Heart left ventricle (tissue), 16 donors: ENCODE measurements at regions not wholly inside any gene's neighbourhood (a gene's known extent, or its start where the extent isn't known, plus 50 kb on each side); places are given as distances from the start of the nearest gene placed in this dataset.

Experiments
- ATAC-seq, 4 donors: fragments of 200-7000 bp; cut with Tn5 transposase; one replicate each; pipeline ENCODE4 v1.9.1; 2020 to 2022; ENCODE audit warnings: moderate library complexity in 4 of 4, mild to moderate bottlenecking in 3 of 4, moderate number of reproducible peaks in 1 of 4
- DNase-seq, 5 donors: peaks; one replicate each; pipeline ENCODE4 v3.0.0-alpha.2; 2020
- H3K27ac ChIP-seq, 12 donors: fragments of 200-600 bp; sonication (generic) in 4 of 12; one replicate each; pipeline versions ENCODE4 v1.5.0 to v1.8.0; 2016 to 2022; ENCODE audit warnings: mild to moderate bottlenecking in 2 of 12
- H3K27me3 ChIP-seq, 9 donors: fragments of 200-600 bp; sonication (generic) in 2 of 9; one replicate each; pipeline versions ENCODE4 v1.5.1 to v1.8.0; 2016 to 2022; ENCODE audit warnings: mild to moderate bottlenecking in 3 of 9
- H3K36me3 ChIP-seq, 9 donors: fragments of 200-600 bp; sonication (generic) in 2 of 9; one replicate each; pipeline versions ENCODE4 v1.5.0 to v1.8.0; 2018 to 2022; ENCODE audit warnings: mild to moderate bottlenecking in 2 of 9
- H3K4me1 ChIP-seq, 12 donors: fragments of 200-600 bp; sonication (generic) in 4 of 12; one replicate each; pipeline versions ENCODE4 v1.5.0 to v1.8.0; 2016 to 2022; ENCODE audit warnings: mild to moderate bottlenecking in 3 of 12
- H3K4me3 ChIP-seq, 12 donors: fragments of 200-600 bp; sonication (generic) in 4 of 12; one replicate each; pipeline versions ENCODE4 v1.5.0 to v1.8.0; 2017 to 2022; ENCODE audit warnings: mild to moderate bottlenecking in 9 of 12, moderate library complexity in 4 of 12
- H3K9me3 ChIP-seq, 12 donors: fragments of 200-600 bp; sonication (generic) in 4 of 12; one replicate each; pipeline versions ENCODE4 v1.5.0 to v1.8.0; 2016 to 2022; ENCODE audit warnings: mild to moderate bottlenecking in 1 of 12
- POLR2A ChIP-seq, 2 donors: fragments of 450-650 bp; IDR thresholded peaks; one replicate each; pipeline ENCODE4 v1.6.1; 2017; ENCODE audit warnings: antibody characterized with exemption in 2 of 2, mild to moderate bottlenecking in 2 of 2, moderate library complexity in 2 of 2
- WGBS, 4 donors: extraction: QIAGEN DNeasy Blood & Tissue Kit in 2 of 4; methylation state at CpG; one replicate each; pipeline versions ENCODE4 v1.1.5 to v1.1.7; 2013 to 2018; 5-methylcytosine and 5-hydroxymethylcytosine counted together
- intact Hi-C, 10 donors: fragments of 100-400 bp; cut with DNase I; formaldehyde crosslinking; loops; one replicate each; pipeline versions ENCODE4 v1.11.1 to v1.14.2; 2022
- TF ChIP-seq, protein P1 (sequence below), 12 donors: fragments of 200-600 bp; sonication (generic) in 4 of 12; IDR thresholded peaks; one replicate each; pipeline versions ENCODE4 v1.5.0 to v1.8.0; 2018 to 2022; ENCODE audit warnings: antibody characterized with exemption in 12 of 12, mild to moderate bottlenecking in 5 of 12
- donor health status: ischemic (EF 13 %, LVEDD 7.1; RV severe dilation, severe dysfunction).
- donor health status: healthy with polysubstance abuse.
- donor health status: DM: no; HTN: yes; CAD: no.
- donor health status: DM: no; HTN: no; CAD: no.
- donor health status: ischemic (EF 25% LVEDD 6.9; RV normal size, moderate dysfunction).
- donor health status: ischemic (EF 25% LVEDD 5.7; RV mildly dilated, moderate dysfunction).
- donor health status: healthy.
- donor health status: DM: yes; HTN: yes; CAD: no.
- donor health status: ischemic (EF 35%, LVEDD 5.7; RV mildly dilated, moderate dysfunction).
- donor health status: nonischemic (EF 11% LVEDD 7.7; RV severe dilation, severe dysfunction).
- donor health status: DM: yes; HTN: yes; CAD: no.
- donor health status: PGD.
- donor health status: ischemic (EF 29% LVEDD 5.4; RV normal size, mild dysfunction).
- donor health status: nonischemic (EF 23%, LVEDD 6.1; RV moderate dilation, normal function).

DNA sequence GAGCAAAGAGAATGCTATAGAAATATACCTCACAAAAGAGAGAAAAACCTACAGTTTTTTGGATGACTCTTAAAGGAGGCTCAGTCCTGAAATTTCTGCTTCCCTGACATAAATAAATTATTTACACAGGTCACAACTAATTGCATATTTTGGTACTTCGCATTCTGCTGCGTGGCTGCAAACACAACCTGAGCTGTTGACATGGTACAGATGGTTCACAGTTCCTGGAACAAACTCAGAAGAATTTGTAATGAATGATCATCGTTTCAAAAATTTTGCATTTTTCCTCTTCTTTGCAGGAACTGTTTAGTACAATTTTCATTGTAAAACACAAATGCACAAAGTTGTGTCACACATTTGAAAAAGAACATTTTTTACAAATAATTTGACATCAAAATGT, 313.7 kb upstream of the SYT1 start:
- no peaks in the 10 kb centered on the region for H3K36me3 ChIP-seq
- ATAC-seq (no peak), DNase-seq (no peak)
- no peak for TF ChIP-seq POLR2A (IDR thresholded peaks at IDR 0.05)
- TF ChIP-seq, protein P1, sequence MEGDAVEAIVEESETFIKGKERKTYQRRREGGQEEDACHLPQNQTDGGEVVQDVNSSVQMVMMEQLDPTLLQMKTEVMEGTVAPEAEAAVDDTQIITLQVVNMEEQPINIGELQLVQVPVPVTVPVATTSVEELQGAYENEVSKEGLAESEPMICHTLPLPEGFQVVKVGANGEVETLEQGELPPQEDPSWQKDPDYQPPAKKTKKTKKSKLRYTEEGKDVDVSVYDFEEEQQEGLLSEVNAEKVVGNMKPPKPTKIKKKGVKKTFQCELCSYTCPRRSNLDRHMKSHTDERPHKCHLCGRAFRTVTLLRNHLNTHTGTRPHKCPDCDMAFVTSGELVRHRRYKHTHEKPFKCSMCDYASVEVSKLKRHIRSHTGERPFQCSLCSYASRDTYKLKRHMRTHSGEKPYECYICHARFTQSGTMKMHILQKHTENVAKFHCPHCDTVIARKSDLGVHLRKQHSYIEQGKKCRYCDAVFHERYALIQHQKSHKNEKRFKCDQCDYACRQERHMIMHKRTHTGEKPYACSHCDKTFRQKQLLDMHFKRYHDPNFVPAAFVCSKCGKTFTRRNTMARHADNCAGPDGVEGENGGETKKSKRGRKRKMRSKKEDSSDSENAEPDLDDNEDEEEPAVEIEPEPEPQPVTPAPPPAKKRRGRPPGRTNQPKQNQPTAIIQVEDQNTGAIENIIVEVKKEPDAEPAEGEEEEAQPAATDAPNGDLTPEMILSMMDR (IDR thresholded peaks at IDR 0.05), result no peak
- H3K4me3 ChIP-seq, result no peak overlapping the region
- H3K27ac ChIP-seq, result no peak overlapping the region
- H3K4me1 ChIP-seq, result no peaks in the 10 kb centered on the region
- H3K9me3 ChIP-seq, result no peaks in the 10 kb centered on the region
- H3K27me3 ChIP-seq, result no peaks in the 10 kb centered on the region
- intact Hi-C loops, result no loop called here
- 73 to 85% (median 78%) methylated on average over 3 of the region's 3 CpGs for WGBS, 4 donors

DNA sequence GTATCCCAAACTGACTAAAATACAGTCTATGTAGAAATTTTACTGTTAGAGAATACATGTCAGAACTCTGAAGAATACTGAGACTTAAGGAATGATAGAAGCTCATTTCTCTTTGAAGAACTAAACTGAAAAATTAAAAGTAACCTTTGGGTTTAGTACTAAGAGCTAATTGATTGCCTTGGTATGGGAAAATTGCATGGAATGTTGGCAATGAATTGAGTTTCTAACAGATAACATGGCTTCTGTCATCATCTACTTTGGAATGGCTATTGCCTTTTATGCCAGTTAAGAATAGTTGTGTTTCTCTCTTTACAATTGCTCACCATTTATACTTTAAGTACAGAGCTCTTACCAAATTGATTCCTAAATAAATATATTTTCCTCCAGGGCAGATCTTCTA, 308.8 kb upstream of the SYT1 start:
- intact Hi-C loops, result no loop called here
- Histone ChIP-seq H3K27ac (no peak overlapping the region), H3K4me3 (no peak overlapping the region), H3K27me3 (no peaks in the 10 kb centered on the region), H3K36me3 (no peaks in the 10 kb centered on the region), H3K4me1 (no peaks in the 10 kb centered on the region), H3K9me3 (no peaks in the 10 kb centered on the region)
- ATAC-seq (no peak), DNase-seq (no peak)
- TF ChIP-seq, protein P1 (IDR thresholded peaks at IDR 0.05), result no peak
- TF ChIP-seq POLR2A (IDR thresholded peaks at IDR 0.05), result no peak

DNA sequence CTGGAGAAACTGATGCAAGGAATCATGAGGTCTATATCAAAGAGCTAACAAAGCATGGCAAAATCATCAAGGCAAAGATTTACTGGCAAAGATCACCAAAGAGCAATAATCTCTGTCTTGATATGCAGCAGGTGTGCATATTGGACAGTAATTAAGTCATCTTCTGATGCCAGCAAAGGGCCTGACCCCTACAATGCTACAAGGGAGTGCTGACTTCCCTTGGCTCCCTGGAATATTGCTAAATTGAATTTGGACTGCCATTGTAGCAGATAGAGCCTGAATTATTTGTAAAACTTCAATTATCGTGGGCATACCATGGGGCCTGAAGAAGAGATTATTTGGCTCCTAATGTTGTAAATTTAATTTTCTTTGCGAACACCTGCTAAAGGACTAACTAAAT, 307.9 kb upstream of the SYT1 start:
- WGBS, 4 donors, result 86 to 96% (median 90%) methylated on average over 2 of the region's 2 CpGs
- H3K9me3 ChIP-seq, result no peaks in the 10 kb centered on the region
- no peaks in the 10 kb centered on the region for H3K27me3 ChIP-seq
- no peak overlapping the region for H3K27ac ChIP-seq
- H3K36me3 ChIP-seq, result no peaks in the 10 kb centered on the region
- ATAC-seq (no peak), DNase-seq (no peak)
- intact Hi-C loops, result no loop called here
- no peak for TF ChIP-seq POLR2A (IDR thresholded peaks at IDR 0.05)
- TF ChIP-seq, protein P1 (IDR thresholded peaks at IDR 0.05), result no peak
- no peak overlapping the region for H3K4me3 ChIP-seq
- H3K4me1 ChIP-seq, result no peaks in the 10 kb centered on the region

DNA sequence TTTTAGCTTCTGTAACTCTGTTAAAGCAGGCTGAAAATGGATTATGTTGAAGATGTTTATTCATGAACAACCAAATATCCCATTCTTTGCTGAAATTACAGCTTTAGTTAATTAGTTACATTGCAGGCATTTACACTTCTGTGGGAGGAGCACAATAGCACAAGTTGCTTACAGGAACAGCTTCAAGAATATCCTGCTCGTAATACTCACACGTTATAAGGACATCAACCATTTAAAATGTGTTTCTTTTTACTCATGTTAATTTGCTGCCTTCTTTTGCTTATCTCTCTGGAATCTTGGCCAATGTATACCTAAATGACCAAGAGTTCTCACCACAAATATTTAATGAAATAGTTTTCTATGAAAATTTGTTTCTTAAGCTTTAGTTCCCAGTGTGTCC, 305.2 kb upstream of the SYT1 start:
- no peaks in the 10 kb centered on the region for H3K4me1 ChIP-seq
- no peak overlapping the region for H3K4me3 ChIP-seq
- no peaks in the 10 kb centered on the region for H3K9me3 ChIP-seq
- intact Hi-C loops, result no loop called here
- no peaks in the 10 kb centered on the region for H3K27me3 ChIP-seq
- no peak overlapping the region for H3K27ac ChIP-seq
- TF ChIP-seq, protein P1 (IDR thresholded peaks at IDR 0.05), result no peak
- no peak for TF ChIP-seq POLR2A (IDR thresholded peaks at IDR 0.05)
- ATAC-seq (no peak), DNase-seq (no peak)
- WGBS, 4 donors, result 69 to 80% (median 76%) methylated on average over 2 of the region's 2 CpGs
- no peaks in the 10 kb centered on the region for H3K36me3 ChIP-seq
